NCI-H1417 treated with DMSO at 0.1 percent for 48 hours (cell line): ENCODE measurements at regions not wholly inside any gene's neighbourhood (a gene's known extent, or its start where the extent isn't known, plus 50 kb on each side); places are given as distances from the start of the nearest gene placed in this dataset.

Experiments
- DNase-seq: peaks from one replicate; lab custom pipeline; 2025; lab: John Stamatoyannopoulos, UW

DNA sequence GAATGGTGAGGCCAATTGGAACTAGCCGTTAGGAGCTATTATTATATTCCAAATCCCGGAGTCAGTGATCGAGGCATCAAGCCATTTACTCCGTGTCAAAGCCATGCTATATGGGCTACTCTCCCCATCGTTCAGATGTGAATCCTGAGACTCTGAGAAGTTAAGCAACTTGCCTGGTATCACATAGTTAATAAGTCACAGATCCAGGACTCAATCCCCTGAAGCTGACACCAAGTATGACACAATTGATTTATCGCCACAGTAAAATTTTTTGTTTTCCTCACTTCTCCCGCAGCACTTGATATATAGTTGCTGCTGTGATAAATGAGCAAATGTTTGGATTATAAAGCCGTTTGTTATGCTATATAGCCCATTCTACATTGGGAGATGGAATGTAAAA lies 50.8 kb upstream of the TSHZ2 start:
- DNase-seq: no peak

DNA sequence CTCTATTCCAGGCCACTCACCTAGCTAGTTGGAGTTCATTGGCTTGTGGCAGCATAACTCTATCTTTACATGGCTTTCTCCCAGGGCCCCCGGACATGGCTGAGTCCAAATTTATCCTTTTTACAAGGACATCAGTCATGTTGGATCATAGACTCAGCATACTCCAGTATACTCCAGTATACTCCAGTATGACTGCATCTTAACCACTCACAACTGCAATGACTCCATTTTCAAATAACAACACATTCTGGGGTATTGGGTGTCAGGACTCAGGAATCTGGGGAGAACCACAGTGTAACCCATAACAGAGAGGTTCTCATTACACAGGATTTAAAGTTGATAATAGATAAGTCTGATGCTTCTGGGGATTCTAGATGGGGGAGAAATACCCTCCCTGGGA lies 53.8 kb upstream of the TSHZ2 start:
- DNase-seq: no peak

DNA sequence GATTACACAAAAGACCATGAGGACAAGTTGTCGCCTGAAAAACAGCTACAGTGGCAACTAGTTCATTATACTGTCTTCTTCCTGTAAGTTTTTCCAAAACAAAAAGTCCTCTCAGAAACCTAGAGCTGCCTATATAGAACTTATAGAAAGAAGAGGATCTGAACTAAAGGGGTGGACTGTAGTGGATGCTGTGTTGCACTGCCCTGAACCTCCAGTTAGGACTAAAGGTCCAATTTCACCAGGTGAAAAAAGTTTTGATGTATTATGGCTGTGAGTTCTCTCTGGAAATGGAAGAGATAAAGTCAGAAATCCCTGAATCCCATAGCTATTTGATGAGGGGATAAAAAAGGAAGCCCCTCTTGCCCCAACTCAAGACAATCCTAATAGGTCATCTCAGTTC lies 56.6 kb upstream of the TSHZ2 start:
- no peak for DNase-seq

- no peak for DNase-seq
Measured at GRCh38 chr20:52914870-52915269, 57.3 kb upstream of the TSHZ2 start.

DNA sequence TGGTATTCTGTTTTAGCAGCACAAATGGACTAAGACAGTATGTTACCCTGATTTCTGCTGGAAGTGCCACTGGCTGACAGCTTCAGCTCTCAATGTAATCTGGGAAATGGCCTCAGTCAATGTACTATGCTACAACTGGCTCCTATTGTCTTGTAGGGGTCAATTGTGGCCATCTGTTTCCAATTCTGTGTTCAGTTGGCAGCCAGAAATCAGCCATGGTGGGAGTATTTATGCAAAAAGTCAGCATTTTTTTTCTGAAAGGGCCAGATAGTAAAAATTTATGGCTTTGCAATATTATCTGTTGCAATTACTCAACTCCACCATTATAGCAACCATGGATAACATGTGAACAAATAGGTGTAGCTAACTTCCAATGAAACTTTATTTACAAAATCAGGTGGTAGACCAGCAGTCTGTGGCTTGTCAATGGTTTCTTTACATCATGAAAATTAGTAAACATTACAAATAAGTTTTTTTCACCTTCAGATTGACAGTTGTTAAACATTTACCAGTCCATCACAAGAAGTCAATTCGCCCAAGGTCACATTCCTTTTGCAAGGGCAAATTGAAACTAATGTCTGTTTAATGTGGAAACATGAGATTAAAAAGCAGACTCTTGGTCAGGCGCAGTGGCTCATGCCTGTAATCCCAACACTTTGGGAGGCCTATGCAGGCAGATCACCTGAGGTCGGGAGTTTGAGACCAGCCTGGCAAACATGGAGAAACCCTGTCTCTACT lies 58.3 kb upstream of the TSHZ2 start:
- no peak for DNase-seq

GRCh38 chr20:52905241-52905994 lies 66.7 kb upstream of the TSHZ2 start:
- no peak for DNase-seq

- no peak for DNase-seq
Measured at GRCh38 chr20:52904837-52905236, 67.3 kb upstream of the TSHZ2 start.

GRCh38 chr20:52899041-52899608 lies 73.0 kb upstream of the TSHZ2 start:
- DNase-seq: no peak

DNA sequence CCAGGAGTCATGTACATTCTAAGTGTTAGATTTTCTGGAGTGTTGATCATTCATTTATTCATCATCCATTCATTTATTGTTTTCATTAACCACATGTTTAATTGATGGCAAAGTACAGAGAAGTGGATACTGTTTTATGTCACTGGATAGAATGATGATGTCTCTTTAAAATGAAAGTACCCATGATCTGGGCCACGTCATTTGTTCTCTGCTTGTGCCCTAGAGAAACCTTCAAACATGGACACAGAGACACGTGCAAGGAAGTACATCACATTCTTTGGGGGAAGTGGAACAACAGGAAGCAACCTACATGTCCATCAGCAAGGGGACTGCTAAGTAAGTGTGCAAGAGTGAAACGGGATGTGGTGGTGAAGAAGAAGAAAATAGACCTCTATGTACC lies 75.8 kb upstream of the TSHZ2 start:
- no peak for DNase-seq

- no peak for DNase-seq
Measured at GRCh38 chr20:52895701-52896100, 76.5 kb upstream of the TSHZ2 start.

DNA sequence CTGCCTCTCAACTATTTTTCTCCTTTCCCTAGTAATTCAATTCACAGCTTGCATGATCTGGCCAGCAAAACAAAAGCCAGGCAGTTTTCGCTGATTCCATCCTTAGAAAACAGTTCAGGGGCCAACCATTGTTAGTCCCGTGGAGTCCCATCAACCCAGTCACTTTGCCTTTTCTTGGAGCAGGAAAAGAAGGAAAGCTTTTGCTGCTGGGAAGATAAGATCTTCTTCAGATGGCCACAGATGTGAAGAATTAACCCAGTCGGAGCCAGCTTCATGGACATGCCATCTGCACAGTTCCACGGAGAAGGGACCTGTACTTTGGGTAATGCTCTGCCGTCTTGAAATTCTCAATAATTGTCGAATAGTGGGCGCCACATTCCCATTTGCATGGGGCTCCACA lies 76.9 kb upstream of the TSHZ2 start:
- DNase-seq: no peak

DNA sequence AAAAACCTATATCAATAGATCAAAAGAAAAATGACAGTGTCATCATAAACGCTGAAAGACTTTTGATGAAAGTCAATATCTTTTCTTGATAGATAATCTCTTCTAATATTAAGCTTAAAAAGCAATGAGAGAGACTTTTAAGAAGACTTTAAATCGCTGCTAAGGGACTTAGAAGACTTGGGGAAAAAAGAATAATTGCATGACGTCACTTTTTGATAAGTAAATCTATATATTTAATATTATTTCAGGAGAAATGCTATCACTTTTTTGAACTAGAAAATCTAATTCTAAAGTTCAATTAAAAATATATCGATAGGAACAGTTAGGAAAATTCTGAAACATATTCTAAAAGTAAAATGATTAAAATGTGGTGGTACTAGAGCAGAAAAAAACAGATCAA lies 78.7 kb upstream of the TSHZ2 start:
- no peak for DNase-seq

- DNase-seq: no peak
Measured at GRCh38 chr20:52892023-52892422, 80.1 kb upstream of the TSHZ2 start.

DNA sequence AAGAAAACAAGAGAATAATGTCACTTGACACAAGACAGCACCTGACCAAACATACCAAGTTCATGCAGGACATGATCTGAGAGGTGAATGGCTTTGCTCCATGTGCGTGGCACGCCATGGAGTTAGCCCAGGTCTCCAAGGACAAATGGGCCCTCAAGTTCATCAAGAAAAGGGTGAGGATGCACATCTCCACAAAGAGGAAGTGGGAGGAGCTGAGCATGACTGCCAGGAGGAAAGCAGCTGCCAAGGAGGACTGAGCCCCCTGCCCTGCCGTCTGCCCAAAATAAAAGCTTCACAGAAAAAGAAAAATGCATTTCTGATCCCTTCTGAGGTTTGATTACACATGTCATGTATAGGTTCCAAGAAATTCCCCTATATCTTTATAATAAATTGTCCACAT lies 82.0 kb upstream of the TSHZ2 start:
- no peak for DNase-seq

- DNase-seq: no peak
Measured at GRCh38 chr20:52889225-52889624, 82.9 kb upstream of the TSHZ2 start.

DNA sequence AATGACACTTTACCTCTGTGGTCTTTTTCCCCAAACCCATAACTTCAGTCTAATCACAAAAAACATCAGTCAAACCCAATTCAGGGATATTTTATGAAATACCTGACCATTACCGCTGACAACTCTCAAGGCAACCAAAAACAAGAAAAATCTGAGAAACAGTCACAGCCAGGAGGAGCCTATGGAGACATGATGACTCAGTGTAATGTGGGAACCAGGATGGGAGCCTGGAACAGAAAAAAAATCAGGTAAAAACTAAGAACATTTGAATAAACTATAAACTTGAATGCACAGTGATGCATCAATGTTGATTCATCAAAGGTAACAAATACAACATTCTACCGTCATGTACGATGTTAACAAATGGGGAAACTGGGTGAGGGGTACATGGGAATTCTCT lies 84.1 kb upstream of the TSHZ2 start:
- DNase-seq: no peak

- no peak for DNase-seq
Measured at GRCh38 chr20:52880997-52881396, 91.2 kb upstream of the TSHZ2 start.

- DNase-seq: no peak
Measured at GRCh38 chr20:52880259-52880658, 91.9 kb upstream of the TSHZ2 start.

GRCh38 chr20:52874241-52874640 lies 97.9 kb upstream of the TSHZ2 start:
- no peak for DNase-seq

DNA sequence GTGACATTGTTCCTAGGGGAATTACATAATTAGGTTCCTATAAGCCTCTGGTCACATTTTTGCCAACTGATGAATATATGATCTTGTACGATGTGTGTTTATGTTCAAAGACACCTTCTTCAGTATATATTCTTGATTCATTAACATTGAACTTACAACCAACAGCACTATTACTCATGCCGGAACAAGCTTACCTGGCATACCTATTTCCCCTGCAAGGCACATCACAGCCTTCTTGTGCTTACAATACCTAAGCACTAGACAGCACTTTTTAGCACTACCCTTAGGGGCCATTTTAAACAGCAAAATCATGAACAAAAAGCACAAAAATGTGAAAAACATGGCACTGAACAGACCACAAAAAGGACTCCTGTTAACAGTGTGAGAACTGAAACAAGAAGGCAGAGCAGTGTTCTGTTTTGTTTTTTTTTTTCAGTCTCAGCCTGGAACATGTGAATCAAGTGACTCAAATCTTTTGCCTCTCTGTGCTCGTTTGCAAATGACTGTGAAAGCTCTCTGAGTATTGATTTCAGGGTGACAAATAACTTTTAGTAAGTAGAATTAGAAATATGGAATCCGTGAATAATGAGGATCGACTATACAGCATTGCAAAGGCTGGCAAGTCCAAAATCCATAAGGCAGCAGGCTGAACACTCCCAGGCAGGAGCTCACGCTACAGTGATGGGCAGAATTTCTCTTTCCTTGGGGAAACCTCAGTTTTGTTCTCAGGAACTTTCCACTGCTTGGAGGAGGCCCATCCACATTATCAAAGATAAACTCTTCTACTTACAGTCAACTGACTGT lies 102.3 kb upstream of the TSHZ2 start:
- DNase-seq: no peak

DNA sequence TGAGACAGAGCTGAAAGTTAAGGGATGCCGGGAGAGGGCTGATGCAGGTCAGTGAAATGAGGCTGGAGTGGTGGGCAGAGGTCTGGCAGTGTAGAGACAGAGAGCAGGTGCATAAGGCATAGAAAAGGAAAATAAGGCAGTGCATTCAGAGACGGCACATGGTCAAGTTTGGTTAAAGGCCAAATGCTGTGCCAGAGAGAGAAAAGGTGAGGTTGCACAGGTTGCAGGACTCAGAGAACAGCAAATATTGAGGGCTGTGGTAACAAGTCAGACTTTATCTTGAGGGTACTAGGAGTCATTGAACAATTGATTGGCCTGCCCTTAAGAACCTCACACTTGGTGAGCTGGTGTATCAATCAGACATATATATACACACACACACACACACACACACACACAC lies 102.9 kb upstream of the TSHZ2 start:
- DNase-seq: no peak

DNA sequence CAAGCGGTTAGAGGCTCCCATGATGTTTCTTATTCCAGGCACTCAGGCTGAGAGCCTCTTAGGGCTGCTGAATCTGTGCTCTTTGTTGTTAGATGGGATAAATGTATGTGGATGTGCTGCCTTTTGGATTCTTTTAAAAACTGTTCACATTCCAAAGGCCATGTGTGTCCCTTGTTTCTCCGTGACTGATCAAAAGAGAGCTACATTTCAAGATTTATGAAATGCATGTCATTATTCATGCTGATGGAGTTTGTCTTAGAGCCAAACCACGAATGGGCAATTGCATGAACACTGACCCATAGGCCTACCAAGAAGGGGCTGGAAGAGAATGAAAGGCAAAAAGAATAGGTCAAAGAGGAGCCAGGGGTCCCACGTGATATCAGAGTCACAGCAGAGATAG lies 104.9 kb upstream of the TSHZ2 start:
- DNase-seq: no peak
